Common myeloid progenitor, CD34-positive (primary cell): ENCODE measurements at regions not wholly inside any gene's neighbourhood (a gene's known extent, or its start where the extent isn't known, plus 50 kb on each side); places are given as distances from the start of the nearest gene placed in this dataset.

Source experiments
- CTCF ChIA-PET: fragments of 350-600 bp; sonication (Branson Sonifier 250); formaldehyde crosslinking; loops from one replicate; lab custom pipeline; 2021; ENCODE audit warnings: antibody characterized with exemption; lab: Charles Lee
- POLR2A ChIA-PET: fragments of 350-600 bp; sonication (Branson Sonifier 250); formaldehyde crosslinking; loops from one replicate; lab custom pipeline; 2021; ENCODE audit warnings: antibody characterized with exemption; lab: Charles Lee
- DNase-seq, 3 donors: peaks; one replicate each; pipeline versions ENCODE4 v3.0.0 to v3.0.0-alpha.2; 2013
- H3K27ac ChIP-seq, 2 experiments: 1 replicate in 1 of 2; 2 replicates in 1 of 2; pipeline ENCODE4 v1.7.0; 2013; ENCODE audit warnings: inconsistent platforms in 2 of 2, low read length in 2 of 2, mild to moderate bottlenecking in 2 of 2, low read depth in 1 of 2, moderate library complexity in 1 of 2; ENCODE audit not compliant: severe bottlenecking in 2 of 2, insufficient read depth in 1 of 2, poor library complexity in 1 of 2
- H3K27me3 ChIP-seq, 5 experiments: replicated peaks in 2 of 5; 1 replicate in 3 of 5; 2 replicates in 2 of 5; pipeline versions ENCODE4 v1.6.1 to v1.7.0; 2013; ENCODE audit warnings: low read length in 4 of 5, mild to moderate bottlenecking in 2 of 5, moderate library complexity in 2 of 5, inconsistent platforms in 1 of 5; ENCODE audit not compliant: insufficient read depth in 5 of 5, control insufficient read depth in 4 of 5
- H3K36me3 ChIP-seq, 4 experiments: 1 replicate in 2 of 4; 2 replicates in 2 of 4; pipeline versions ENCODE4 v1.6.1 to v1.7.0; 2013; ENCODE audit warnings: low read length in 3 of 4, control low read depth in 1 of 4, mild to moderate bottlenecking in 1 of 4; ENCODE audit not compliant: control insufficient read depth in 4 of 4, insufficient read depth in 4 of 4
- H3K4me1 ChIP-seq, 4 experiments: 1 replicate in 3 of 4; 2 replicates in 1 of 4; pipeline versions ENCODE4 v1.6.1 to v1.7.1; 2013; ENCODE audit warnings: low read length in 3 of 4, mild to moderate bottlenecking in 3 of 4, control low read depth in 1 of 4, inconsistent platforms in 1 of 4, moderate library complexity in 1 of 4; ENCODE audit not compliant: control insufficient read depth in 4 of 4, insufficient read depth in 4 of 4; ENCODE audit errors: control extremely low read depth in 1 of 4
- H3K4me3 ChIP-seq, 7 experiments: 1 replicate in 4 of 7; 2 replicates in 3 of 7; pipeline versions ENCODE4 v1.5.1 to v1.7.0; 2013; ENCODE audit warnings: mild to moderate bottlenecking in 7 of 7, low read length in 6 of 7, moderate library complexity in 6 of 7, inconsistent platforms in 2 of 7, low read depth in 2 of 7, control low read depth in 1 of 7; ENCODE audit not compliant: insufficient read depth in 4 of 7, control insufficient read depth in 1 of 7; ENCODE audit errors: extremely low read depth in 1 of 7
- H3K9me3 ChIP-seq, 5 experiments: 1 replicate in 4 of 5; 2 replicates in 1 of 5; pipeline versions ENCODE4 v1.6.1 to v1.7.1; 2013; ENCODE audit warnings: low read length in 4 of 5, mild to moderate bottlenecking in 2 of 5, inconsistent platforms in 1 of 5, low read depth in 1 of 5, moderate library complexity in 1 of 5; ENCODE audit not compliant: control insufficient read depth in 4 of 5, insufficient read depth in 2 of 5; ENCODE audit errors: control extremely low read depth in 1 of 5
- WGBS: methylation state at CpG from one replicate; pipeline ENCODE4 v1.1.5; 2013; ENCODE audit not compliant: insufficient coverage; 5-methylcytosine and 5-hydroxymethylcytosine counted together

DNA sequence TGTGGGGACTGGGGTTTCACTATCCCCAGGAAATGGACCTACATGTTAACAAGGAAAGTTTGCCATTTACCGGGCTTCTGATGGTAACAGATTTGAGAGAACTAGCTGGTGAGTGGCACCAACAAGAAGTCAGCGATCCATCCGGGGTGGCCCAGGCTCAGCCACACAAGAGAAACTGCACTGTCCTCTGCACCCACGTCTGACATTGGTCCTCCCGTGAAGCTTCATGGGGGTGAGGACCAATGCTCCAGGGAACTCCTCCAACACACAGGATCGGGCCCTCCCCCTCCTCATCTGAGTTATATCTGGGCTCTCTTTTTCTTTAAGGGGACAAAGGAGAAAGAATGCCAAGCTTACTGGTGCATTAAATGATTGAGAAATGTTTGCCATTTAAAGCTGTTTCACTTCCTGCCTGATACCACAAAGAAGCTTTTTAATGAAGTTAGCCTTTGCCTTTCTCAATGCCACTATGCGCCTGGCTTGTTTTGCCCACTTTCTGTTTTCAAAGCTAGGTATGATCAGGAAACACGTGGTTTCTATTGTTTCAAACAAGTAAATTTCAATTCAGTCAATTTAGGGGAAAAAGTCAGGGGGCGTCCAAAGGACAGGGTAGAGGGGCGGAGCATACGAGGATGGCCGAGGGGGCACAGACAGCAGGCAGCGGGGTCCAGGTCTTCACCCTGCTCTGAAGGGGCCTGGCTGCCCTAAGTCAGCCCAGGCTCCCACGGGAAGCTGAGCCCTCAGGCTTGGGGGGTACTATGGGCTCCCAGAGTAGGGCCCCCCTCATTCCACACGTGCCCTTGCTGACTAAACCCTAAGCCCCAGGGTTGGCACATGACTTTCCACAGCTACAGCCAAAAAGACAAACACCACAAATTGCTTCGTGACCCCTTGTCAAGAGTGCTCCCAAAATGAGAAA lies 204.0 kb upstream of the ID2 start:
- Histone ChIP-seq H3K36me3 (no peaks in the 10 kb centered on the region), H3K27me3 (no peaks in the 10 kb centered on the region), H3K9me3 (no peaks in the 10 kb centered on the region), H3K27ac (no peak overlapping the region), H3K4me3 (peak overlapping the region in 3 of 7 experiments; percentile 1 to 41 (median 10)), H3K4me1 (peaks cover 25 to 89% (median 67%) of the 10 kb centered on the region in 4 experiments)
- CTCF ChIA-PET = interaction anchor here (0.7 to 1.5 kb wide), 6 partner anchors 10 to 174 kb away, joined by 3 to 5 read pairs (median 3); no protein-coding TSS in a partner anchor
- peak; percentile 63 to 88 (median 85) for DNase-seq
- WGBS = 44% methylated on average over 12 of the region's 16 CpGs
- POLR2A ChIA-PET = interaction anchor here (1.0 to 1.3 kb wide), 2 partner anchors 66 to 98 kb away, joined by 4 read pairs; no protein-coding TSS in a partner anchor

DNA sequence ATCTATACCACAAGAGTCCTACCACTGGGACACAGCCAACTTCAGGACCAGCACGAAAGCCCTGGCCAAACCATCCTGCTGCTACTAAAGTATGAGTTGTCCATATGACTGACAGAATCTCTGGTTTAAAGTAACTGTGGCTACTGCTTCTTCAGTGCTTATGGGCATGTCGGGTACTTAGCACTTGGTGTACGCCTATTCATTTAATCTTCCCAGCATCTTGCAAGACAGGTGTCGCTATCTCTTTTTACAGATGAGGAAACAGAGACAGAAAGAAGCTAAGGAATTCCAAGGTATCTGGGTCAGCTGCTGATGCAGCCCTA lies 203.4 kb upstream of the ID2 start:
- WGBS = 56% methylated on average over 4 of the region's 4 CpGs
- CTCF ChIA-PET = interaction anchor here (0.9 to 1.5 kb wide), 4 partner anchors 56 to 174 kb away, joined by 3 to 5 read pairs (median 4); no protein-coding TSS in a partner anchor
- Histone ChIP-seq H3K9me3 (no peaks in the 10 kb centered on the region), H3K27me3 (no peaks in the 10 kb centered on the region), H3K4me3 (no peak overlapping the region), H3K36me3 (no peaks in the 10 kb centered on the region), H3K27ac (no peak overlapping the region), H3K4me1 (peaks cover 25 to 83% (median 68%) of the 10 kb centered on the region in 4 experiments)
- no peak for DNase-seq
- POLR2A ChIA-PET = interaction anchor here (1.0 to 1.3 kb wide), 2 partner anchors 65 to 98 kb away, joined by 4 read pairs; no protein-coding TSS in a partner anchor

- POLR2A ChIA-PET = no interaction called here
- Histone ChIP-seq H3K36me3 (no peaks in the 10 kb centered on the region), H3K4me3 (no peak overlapping the region), H3K27me3 (no peaks in the 10 kb centered on the region), H3K27ac (no peak overlapping the region), H3K4me1 (peaks cover 25 to 76% (median 66%) of the 10 kb centered on the region in 4 experiments), H3K9me3 (no peaks in the 10 kb centered on the region)
- peak in 1 of 3 donors; percentile 37 for DNase-seq
- CTCF ChIA-PET = interaction anchor here (0.9 to 4.0 kb wide), 3 partner anchors 17 to 65 kb away, joined by 3 to 12 read pairs (median 3); no protein-coding TSS in a partner anchor
- WGBS = 66% methylated on average over 10 of the region's 12 CpGs
Measured at GRCh38 chr2:8479298-8479697, 202.6 kb upstream of the ID2 start.

DNA sequence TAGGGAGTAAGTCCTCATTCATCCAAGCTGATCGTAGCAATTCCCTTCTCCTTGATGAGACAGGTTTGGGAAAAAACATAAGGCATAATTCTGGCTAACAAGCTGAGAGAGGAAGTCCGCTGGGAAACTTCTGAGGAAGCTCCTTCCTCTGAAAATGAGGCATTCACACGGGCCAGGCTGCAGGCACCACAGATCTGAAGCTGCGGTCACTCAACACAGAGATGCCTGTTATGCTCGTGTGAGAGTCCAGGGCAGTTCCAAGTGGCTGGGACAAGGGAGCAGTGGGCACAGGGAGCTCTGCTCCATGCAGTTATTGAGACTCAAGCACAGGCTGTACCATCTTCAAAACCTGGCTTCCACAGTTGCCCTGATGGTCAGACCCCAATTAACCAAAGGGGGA lies 200.9 kb upstream of the ID2 start:
- Histone ChIP-seq H3K9me3 (no peaks in the 10 kb centered on the region), H3K4me1 (peaks cover 20 to 75% (median 57%) of the 10 kb centered on the region in 4 experiments), H3K27ac (no peak overlapping the region), H3K27me3 (no peaks in the 10 kb centered on the region), H3K36me3 (no peaks in the 10 kb centered on the region), H3K4me3 (no peak overlapping the region)
- ChIA-PET POLR2A (interaction anchor here (0.6 kb wide), 1 partner anchor 395 kb away, joined by 3 read pairs; no protein-coding TSS in a partner anchor), CTCF (interaction anchor here (0.9 to 4.0 kb wide), 7 partner anchors 15 to 1053 kb away, joined by 3 to 12 read pairs (median 4); partner anchors contain the start of gene ID2)
- no peak for DNase-seq
- 56% methylated on average over 5 of the region's 5 CpGs for WGBS

- CTCF ChIA-PET = interaction anchor here (0.6 to 4.0 kb wide), 12 partner anchors 14 to 1054 kb away, joined by 3 to 12 read pairs (median 4); partner anchors contain the start of gene ID2
- no peaks in the 10 kb centered on the region for H3K27me3 ChIP-seq
- 6% methylated on average over 4 of the region's 6 CpGs for WGBS
- DNase-seq = peak in 2 of 3 donors; percentile 83 to 88
- H3K27ac ChIP-seq = no peak overlapping the region
- H3K4me1 ChIP-seq = peaks cover 18 to 75% (median 58%) of the 10 kb centered on the region in 4 experiments
- peak overlapping the region in 1 of 7 experiments; percentile 8 for H3K4me3 ChIP-seq
- POLR2A ChIA-PET = interaction anchor here (0.6 to 0.8 kb wide), 2 partner anchors 201 to 396 kb away, joined by 3 read pairs; no protein-coding TSS in a partner anchor
- no peaks in the 10 kb centered on the region for H3K9me3 ChIP-seq
- H3K36me3 ChIP-seq = no peaks in the 10 kb centered on the region
Measured at GRCh38 chr2:8481463-8482009, 200.3 kb upstream of the ID2 start.

- POLR2A ChIA-PET = no interaction called here
- H3K4me1 ChIP-seq = peaks cover 14 to 76% (median 58%) of the 10 kb centered on the region in 4 experiments
- no peak for DNase-seq
- no peaks in the 10 kb centered on the region for H3K36me3 ChIP-seq
- H3K27me3 ChIP-seq = no peaks in the 10 kb centered on the region
- CTCF ChIA-PET = interaction anchor here (1.0 to 4.0 kb wide), 6 partner anchors 29 to 65 kb away, joined by 3 to 12 read pairs (median 4); no protein-coding TSS in a partner anchor
- no peak overlapping the region for H3K27ac ChIP-seq
- no peaks in the 10 kb centered on the region for H3K9me3 ChIP-seq
- no peak overlapping the region for H3K4me3 ChIP-seq
- WGBS = 100% methylated on average over 4 of the region's 4 CpGs
Measured at GRCh38 chr2:8482432-8482831, 199.4 kb upstream of the ID2 start.
